GM12801 (cell line): ENCODE measurements at regions not wholly inside any gene's neighbourhood (a gene's known extent, or its start where the extent isn't known, plus 50 kb on each side); places are given as distances from the start of the nearest gene placed in this dataset.

Experiments used
- CTCF ChIP-seq: IDR thresholded peaks from one replicate; pipeline ENCODE4 v1.5.1; 2011; ENCODE audit warnings: control low read depth; ENCODE audit not compliant: insufficient read length; ENCODE audit errors: extremely low read depth

DNA sequence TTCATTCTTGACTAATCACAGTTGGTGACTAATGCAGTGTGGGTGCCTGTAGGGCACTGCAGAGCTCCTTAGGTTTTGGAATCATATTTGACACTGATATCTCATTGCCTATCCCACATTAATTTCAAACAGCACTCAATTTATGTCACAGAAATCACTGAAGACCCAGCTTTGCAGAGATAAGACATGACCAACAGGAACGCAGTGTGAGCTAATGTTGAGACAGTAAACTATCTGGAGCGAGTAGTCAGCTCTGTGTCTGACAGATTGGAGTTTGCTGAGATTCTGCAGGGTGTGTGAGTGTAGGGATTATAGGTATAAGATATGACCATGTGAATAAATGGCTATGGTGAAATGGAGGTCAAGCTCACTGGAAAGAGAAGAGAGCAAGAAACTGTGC, 1586.1 kb upstream of the AGA start:
- no peak for TF ChIP-seq CTCF

- TF ChIP-seq CTCF, result no peak
Observed at GRCh38 chr4:179029683-179030082, 1587.4 kb upstream of the AGA start.

DNA sequence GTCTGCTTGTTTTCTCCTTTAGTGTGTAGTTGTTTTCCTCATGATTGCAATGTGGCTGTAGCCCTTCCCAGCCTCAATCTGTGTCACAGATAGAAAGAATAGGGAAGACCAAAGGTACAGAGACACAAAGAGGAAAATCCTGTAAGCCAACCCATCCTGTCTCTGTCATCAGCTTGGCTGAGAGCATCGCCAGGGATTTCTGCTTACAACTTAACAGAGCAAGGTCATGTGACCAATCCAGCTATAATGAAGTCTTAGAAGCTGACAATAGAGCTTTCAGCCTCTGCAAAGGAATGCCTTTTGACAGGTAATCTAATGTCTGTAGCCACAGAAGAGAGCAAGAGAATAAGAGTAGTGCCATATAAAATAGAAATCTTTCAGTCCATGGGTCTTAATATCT, 1598.0 kb upstream of the AGA start:
- TF ChIP-seq CTCF, result no peak

DNA sequence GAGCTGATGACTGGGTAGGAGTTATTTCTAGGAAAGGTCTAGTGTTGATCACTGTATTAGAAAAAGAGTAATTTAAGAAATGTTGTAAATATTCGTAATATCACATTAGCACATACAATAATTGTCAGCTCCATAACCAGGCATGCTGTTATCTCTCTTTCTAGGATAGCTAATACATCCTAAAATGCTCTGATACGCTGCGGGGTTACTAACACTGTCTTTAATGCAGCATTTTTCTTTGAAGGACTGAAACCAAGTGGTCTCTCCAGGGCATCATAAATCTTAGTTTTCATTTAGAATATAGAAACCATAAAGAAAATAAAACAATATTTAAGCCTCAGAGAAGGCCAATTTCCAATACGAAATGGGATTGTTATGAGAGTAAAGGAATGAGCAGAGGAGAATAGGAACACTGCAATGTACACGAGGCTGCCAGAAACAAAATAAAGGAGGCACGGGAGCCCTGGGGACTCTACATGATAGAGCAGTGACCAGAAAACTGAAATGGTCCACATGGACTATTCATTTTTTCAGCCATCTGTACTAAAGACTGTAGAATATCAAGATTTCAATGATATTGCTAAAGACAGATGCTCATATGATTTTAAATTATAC, 1606.7 kb upstream of the AGA start:
- TF ChIP-seq CTCF, result no peak

GRCh38 chr4:179051206-179051605, 1609.0 kb upstream of the AGA start:
- no peak for TF ChIP-seq CTCF

- no peak for TF ChIP-seq CTCF
Observed at GRCh38 chr4:179059396-179059795, 1617.2 kb upstream of the AGA start.

GRCh38 chr4:179071131-179071530, 1628.9 kb upstream of the AGA start:
- TF ChIP-seq CTCF, result no peak
